ENCODE measurements at regions not wholly inside any gene's neighbourhood (a gene's known extent, or its start where the extent isn't known, plus 50 kb on each side); places are given as distances from the start of the nearest gene placed in this dataset.

DNA sequence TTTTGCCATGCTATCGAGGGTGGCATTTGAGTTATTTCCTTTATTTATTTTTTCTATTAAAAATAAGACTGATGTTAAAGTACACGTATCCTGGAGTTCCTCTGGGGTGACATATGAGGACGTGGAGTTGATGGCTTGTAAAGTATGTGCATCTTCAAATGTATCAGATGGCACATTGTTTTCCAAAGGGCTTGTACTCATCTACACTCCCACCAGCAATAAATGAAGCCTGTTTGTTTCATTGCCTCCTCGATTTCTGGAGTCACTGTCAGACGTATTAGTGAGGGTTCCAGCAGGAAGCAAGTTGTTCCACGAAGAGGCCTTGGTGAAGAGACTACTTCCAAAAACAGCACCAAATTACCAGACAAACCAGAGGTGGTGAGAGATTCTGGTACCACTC lies 423.9 kb downstream of the NPHP4 start:
- Histone ChIP-seq H3K9me3 (ENCODE audit: insufficient read depth, low read depth, low read length) (peaks cover 10% of the 10 kb centered on the region), H3K4me3 (ENCODE audit: low read length) (no peak overlapping the region), H3K27ac (ENCODE audit: low read length) (no peak overlapping the region), H3K9ac (ENCODE audit: low read depth, low read length) (no peak overlapping the region), H3K4me1 (ENCODE audit: insufficient read depth, low read length) (no peaks in the 10 kb centered on the region), H3K36me3 (ENCODE audit: insufficient read depth, low read depth, low read length) (no peaks in the 10 kb centered on the region), H3K27me3 (ENCODE audit: insufficient read depth, low read length) (no peaks in the 10 kb centered on the region)

DNA sequence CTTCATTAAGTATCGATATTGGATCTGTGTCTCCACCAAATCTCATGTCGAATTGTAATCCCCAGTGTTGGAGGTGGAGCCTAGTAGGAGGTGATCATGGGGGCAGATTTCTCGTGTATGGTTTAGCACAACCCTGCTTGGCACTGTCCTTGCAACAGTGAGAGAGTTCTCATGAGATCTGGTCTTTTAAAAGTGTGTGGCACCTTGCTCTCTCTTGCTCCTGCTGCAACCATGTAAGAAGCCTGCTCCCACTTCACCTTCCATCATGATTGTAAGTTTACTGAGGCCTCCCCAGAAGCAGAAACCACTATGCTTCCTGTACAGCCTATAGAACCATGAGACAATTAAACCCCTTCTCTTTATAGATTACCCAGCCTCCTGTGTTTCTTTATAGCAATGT lies 424.4 kb downstream of the NPHP4 start:
- Histone ChIP-seq H3K4me1 (ENCODE audit: insufficient read depth, low read length) (no peaks in the 10 kb centered on the region), H3K4me3 (ENCODE audit: low read length) (no peak overlapping the region), H3K9ac (ENCODE audit: low read depth, low read length) (no peak overlapping the region), H3K36me3 (ENCODE audit: insufficient read depth, low read depth, low read length) (no peaks in the 10 kb centered on the region), H3K27me3 (ENCODE audit: insufficient read depth, low read length) (no peaks in the 10 kb centered on the region), H3K9me3 (ENCODE audit: insufficient read depth, low read depth, low read length) (peaks cover 10% of the 10 kb centered on the region), H3K27ac (ENCODE audit: low read length) (no peak overlapping the region)

DNA sequence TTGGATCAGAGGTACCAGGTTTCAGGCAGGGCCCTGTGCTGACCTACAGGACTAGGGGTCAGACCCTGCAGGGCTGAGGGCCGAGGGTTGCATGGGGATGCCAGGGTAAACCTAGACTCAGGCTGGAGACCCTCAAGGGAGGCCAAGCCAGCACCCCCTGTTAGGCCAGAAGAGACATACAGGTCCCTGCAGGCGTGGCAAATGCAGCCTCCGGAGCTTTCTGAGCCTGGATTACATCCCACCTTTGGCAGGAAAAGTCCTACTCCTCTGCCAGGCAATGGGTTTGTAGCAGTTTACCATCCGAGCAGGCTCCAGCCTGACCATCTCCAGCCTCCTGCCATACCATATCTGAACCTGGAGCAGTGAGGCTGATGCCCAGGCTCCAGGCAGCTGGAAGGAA lies 425.3 kb downstream of the NPHP4 start:
- no peak overlapping the region for H3K9ac ChIP-seq (ENCODE audit: low read depth, low read length)
- peaks cover 10% of the 10 kb centered on the region for H3K9me3 ChIP-seq (ENCODE audit: insufficient read depth, low read depth, low read length)
- H3K27ac ChIP-seq (ENCODE audit: low read length) = no peak overlapping the region
- no peaks in the 10 kb centered on the region for H3K36me3 ChIP-seq (ENCODE audit: insufficient read depth, low read depth, low read length)
- no peaks in the 10 kb centered on the region for H3K27me3 ChIP-seq (ENCODE audit: insufficient read depth, low read length)
- no peaks in the 10 kb centered on the region for H3K4me1 ChIP-seq (ENCODE audit: insufficient read depth, low read length)
- H3K4me3 ChIP-seq (ENCODE audit: low read length) = no peak overlapping the region

DNA sequence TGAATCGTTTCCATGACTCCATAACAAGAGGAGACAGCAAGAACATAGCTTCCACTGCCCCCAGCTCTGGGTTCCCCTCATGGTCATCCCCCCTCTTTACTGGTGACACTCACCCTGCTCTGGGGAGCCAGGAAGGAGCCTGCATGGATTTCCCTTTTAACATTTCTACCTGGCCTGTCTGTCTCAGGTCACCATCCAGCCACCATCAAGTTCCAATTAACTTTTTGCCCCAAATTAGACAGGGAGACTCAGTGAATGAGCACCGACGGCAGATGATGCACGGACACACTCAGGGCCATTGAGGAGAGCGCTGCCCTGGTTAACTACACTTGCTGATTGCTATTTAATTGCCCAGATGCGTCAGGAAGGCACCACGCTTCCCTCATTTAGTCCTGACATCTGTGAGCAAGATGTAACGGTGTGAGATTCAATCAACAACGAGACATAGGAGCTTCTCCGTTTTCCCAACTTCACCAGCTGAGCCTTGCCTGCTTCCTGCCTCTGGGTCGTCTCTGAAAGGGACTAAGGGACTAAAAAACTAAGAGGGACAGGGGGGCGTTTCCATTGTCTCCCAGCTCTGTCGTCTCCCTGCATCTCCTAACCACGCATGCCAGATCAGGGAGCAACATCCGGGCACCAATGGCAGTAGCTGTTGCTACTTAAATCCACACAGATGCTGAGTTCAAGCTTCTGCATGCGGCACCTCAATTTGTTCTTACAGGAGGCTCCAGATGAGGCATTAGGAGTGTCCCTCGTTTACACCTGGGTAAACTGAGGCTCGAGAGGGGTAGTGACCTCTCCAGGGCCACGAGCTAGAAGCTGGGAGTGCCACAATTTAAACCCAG lies 426.7 kb downstream of the NPHP4 start:
- Histone ChIP-seq H3K36me3 (ENCODE audit: insufficient read depth, low read depth, low read length) (no peaks in the 10 kb centered on the region), H3K4me1 (ENCODE audit: insufficient read depth, low read length) (no peaks in the 10 kb centered on the region), H3K27ac (ENCODE audit: low read length) (no peak overlapping the region), H3K9ac (ENCODE audit: low read depth, low read length) (no peak overlapping the region), H3K27me3 (ENCODE audit: insufficient read depth, low read length) (no peaks in the 10 kb centered on the region), H3K4me3 (ENCODE audit: low read length) (no peak overlapping the region), H3K9me3 (ENCODE audit: insufficient read depth, low read depth, low read length) (peaks cover 5% of the 10 kb centered on the region)

DNA sequence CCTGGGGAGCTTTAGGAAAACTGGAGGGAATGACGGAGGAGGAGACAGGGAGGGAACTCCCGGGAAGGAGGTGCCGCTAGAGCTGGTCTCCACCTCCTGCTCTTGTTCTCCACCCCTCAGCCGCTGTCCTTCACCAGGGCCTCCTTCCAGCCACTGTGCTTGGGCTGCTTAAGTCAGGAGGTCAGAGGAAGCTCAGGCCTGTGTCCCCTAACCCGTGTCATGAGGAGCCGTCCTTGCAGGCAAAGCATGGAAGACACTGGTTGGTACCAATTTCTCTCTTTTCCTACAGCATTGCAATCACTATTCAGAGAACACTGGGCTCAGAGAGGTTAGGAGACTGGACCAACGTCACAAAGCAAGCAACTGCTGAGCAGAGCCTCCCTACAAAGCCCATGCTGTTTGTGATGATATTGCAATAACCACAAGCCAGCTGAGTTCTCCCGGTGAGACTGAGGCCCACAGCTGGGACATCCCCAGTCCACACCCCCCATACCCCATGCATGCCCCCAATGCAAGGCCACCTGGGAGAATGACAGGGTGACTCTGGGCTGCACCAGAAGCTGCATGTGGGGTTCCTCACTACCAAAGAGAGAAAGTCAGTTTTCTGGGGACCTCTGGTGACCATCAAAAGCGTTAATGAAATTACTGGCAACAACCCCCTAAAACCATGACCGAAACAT lies 427.5 kb downstream of the NPHP4 start:
- H3K36me3 ChIP-seq (ENCODE audit: insufficient read depth, low read depth, low read length) = no peaks in the 10 kb centered on the region
- H3K27ac ChIP-seq (ENCODE audit: low read length) = no peak overlapping the region
- no peak overlapping the region for H3K4me3 ChIP-seq (ENCODE audit: low read length)
- no peak overlapping the region for H3K9ac ChIP-seq (ENCODE audit: low read depth, low read length)
- H3K27me3 ChIP-seq (ENCODE audit: insufficient read depth, low read length) = no peaks in the 10 kb centered on the region
- H3K4me1 ChIP-seq (ENCODE audit: insufficient read depth, low read length) = no peaks in the 10 kb centered on the region
- H3K9me3 ChIP-seq (ENCODE audit: insufficient read depth, low read depth, low read length) = peaks cover 9% of the 10 kb centered on the region; the same call in 1 of the 2 replicates

DNA sequence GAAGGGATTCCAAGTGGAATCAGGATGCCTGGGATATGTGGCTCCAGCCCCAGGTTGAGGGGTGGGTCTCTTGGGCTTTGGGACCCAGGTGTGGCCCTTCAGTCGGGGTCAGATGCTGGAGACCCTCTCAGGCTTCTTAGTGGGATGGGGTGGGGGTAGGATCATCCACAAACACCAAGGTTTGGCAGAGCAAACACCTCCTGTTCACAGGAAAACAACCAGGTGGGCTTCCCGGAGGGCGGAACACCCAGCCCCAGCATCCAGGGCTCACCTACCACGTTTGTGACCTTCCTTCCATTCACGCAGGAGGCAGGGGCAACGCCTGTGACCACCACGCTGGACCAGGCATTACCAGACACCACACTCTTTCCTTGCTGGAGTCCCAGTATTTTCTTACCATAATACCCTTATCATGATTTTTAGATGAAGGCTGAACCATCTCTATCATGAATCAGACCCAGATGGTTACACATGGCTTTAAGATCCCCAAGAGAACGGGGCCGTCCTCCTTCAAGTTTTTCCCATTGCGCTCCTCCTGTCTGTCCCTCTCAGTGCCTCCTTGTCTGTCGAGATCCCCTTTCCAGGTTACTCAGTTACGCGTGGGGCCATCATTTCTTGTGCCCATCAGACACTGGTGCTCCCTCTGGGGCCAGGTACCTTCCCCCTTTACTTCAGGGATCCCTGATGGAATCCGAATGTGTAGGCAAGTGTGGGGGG lies 428.2 kb downstream of the NPHP4 start:
- Histone ChIP-seq H3K27me3 (ENCODE audit: insufficient read depth, low read length) (no peaks in the 10 kb centered on the region), H3K9me3 (ENCODE audit: insufficient read depth, low read depth, low read length) (peaks cover 7% of the 10 kb centered on the region; the same call in 1 of the 2 replicates), H3K4me1 (ENCODE audit: insufficient read depth, low read length) (no peaks in the 10 kb centered on the region), H3K36me3 (ENCODE audit: insufficient read depth, low read depth, low read length) (no peaks in the 10 kb centered on the region), H3K4me3 (ENCODE audit: low read length) (no peak overlapping the region), H3K9ac (ENCODE audit: low read depth, low read length) (no peak overlapping the region), H3K27ac (ENCODE audit: low read length) (no peak overlapping the region)

DNA sequence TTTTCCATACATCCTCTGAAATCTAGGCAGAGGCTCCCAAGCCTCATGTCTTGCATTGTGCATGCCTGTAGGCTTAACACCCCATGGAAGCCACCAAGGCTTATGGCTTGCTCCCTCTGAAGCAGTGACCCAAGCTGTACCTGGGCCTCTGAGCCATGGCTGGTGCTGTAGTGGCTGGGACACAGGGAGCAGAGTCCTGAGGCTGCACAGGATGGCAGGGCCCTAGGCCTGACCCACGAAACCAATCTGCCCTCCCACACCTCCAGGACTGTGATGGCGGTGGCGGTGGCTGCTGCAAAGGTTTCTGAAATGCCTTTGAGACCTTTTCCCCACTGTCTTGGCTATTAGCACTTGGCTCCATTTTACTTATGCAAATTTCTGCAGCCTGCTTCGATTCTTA lies 429.5 kb downstream of the NPHP4 start:
- no peak overlapping the region for H3K4me3 ChIP-seq (ENCODE audit: low read length)
- H3K4me1 ChIP-seq (ENCODE audit: insufficient read depth, low read length) = no peaks in the 10 kb centered on the region
- peaks cover 11% of the 10 kb centered on the region; the same call in 1 of the 2 replicates for H3K9me3 ChIP-seq (ENCODE audit: insufficient read depth, low read depth, low read length)
- no peak overlapping the region for H3K9ac ChIP-seq (ENCODE audit: low read depth, low read length)
- no peaks in the 10 kb centered on the region for H3K27me3 ChIP-seq (ENCODE audit: insufficient read depth, low read length)
- no peaks in the 10 kb centered on the region for H3K36me3 ChIP-seq (ENCODE audit: insufficient read depth, low read depth, low read length)
- H3K27ac ChIP-seq (ENCODE audit: low read length) = no peak overlapping the region

DNA sequence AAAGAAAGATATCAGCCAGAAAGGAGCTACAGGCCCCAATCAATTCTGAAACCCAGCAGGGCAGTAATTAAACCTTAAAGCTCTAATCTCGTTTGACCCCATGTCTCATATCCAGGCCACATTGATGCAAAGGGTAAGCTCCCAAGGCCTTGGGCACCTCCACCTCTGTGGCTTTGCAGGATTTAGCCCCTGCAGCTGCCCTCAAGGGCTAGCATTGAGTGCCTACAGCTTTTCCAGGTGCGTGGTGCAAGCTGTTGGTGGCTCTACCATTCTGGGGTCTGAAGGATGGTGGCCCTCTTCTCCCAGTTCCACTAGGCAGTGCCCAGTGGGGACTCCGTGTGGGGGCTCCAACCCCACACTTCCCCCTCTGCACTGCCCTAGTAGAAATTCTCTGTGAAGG lies 429.9 kb downstream of the NPHP4 start:
- no peaks in the 10 kb centered on the region for H3K4me1 ChIP-seq (ENCODE audit: insufficient read depth, low read length)
- no peaks in the 10 kb centered on the region for H3K36me3 ChIP-seq (ENCODE audit: insufficient read depth, low read depth, low read length)
- H3K27ac ChIP-seq (ENCODE audit: low read length) = no peak overlapping the region
- H3K9me3 ChIP-seq (ENCODE audit: insufficient read depth, low read depth, low read length) = peaks cover 11% of the 10 kb centered on the region; the same call in 1 of the 2 replicates
- H3K9ac ChIP-seq (ENCODE audit: low read depth, low read length) = no peak overlapping the region
- no peak overlapping the region for H3K4me3 ChIP-seq (ENCODE audit: low read length)
- H3K27me3 ChIP-seq (ENCODE audit: insufficient read depth, low read length) = no peaks in the 10 kb centered on the region

DNA sequence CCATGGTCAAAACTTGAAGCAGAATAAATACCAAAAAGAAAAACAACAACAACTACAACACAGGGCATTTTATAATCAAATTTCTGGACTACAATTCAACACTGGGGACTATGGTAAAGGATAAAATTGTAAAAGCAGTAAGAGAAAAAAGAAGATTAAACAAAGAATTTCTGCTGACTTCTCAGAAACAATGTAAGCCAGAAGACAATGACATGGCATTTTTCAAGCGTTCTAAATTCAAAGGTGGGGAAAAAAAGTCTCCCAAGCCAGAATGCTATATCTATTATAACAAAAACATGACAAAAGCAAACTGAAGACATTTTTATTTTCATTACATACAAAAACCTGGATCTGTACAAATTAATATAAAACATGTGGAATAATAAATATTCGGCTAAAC lies 433.1 kb downstream of the NPHP4 start:
- Histone ChIP-seq H3K9me3 (ENCODE audit: insufficient read depth, low read depth, low read length) (peaks cover 11% of the 10 kb centered on the region; the same call in 1 of the 2 replicates), H3K27ac (ENCODE audit: low read length) (no peak overlapping the region), H3K9ac (ENCODE audit: low read depth, low read length) (no peak overlapping the region), H3K4me3 (ENCODE audit: low read length) (no peak overlapping the region), H3K36me3 (ENCODE audit: insufficient read depth, low read depth, low read length) (no peaks in the 10 kb centered on the region), H3K4me1 (ENCODE audit: insufficient read depth, low read length) (no peaks in the 10 kb centered on the region), H3K27me3 (ENCODE audit: insufficient read depth, low read length) (no peaks in the 10 kb centered on the region)

DNA sequence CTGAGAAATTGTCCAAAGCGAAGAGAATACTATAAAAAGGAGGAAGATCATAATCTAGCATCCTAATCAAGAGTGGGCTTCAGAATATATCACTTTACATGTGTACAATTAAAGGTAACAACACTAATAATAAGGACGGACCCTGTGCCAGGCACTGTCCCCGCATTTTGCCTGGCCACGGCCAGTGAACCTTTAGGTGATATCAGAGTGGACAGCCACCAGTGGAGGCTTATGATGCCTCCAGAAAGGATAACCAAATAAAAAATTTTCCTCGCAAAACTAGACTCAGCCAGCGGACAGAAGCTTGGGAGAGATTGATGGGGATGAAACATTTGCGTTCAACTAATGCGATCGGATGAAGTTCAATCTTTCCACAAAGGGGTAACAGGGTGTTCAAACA lies 436.4 kb downstream of the NPHP4 start:
- H3K4me3 ChIP-seq (ENCODE audit: low read length) = no peak overlapping the region
- no peaks in the 10 kb centered on the region for H3K4me1 ChIP-seq (ENCODE audit: insufficient read depth, low read length)
- no peak overlapping the region for H3K9ac ChIP-seq (ENCODE audit: low read depth, low read length)
- H3K27me3 ChIP-seq (ENCODE audit: insufficient read depth, low read length) = no peaks in the 10 kb centered on the region
- peaks cover 11% of the 10 kb centered on the region; the same call in 1 of the 2 replicates for H3K9me3 ChIP-seq (ENCODE audit: insufficient read depth, low read depth, low read length)
- H3K36me3 ChIP-seq (ENCODE audit: insufficient read depth, low read depth, low read length) = no peaks in the 10 kb centered on the region
- H3K27ac ChIP-seq (ENCODE audit: low read length) = no peak overlapping the region

DNA sequence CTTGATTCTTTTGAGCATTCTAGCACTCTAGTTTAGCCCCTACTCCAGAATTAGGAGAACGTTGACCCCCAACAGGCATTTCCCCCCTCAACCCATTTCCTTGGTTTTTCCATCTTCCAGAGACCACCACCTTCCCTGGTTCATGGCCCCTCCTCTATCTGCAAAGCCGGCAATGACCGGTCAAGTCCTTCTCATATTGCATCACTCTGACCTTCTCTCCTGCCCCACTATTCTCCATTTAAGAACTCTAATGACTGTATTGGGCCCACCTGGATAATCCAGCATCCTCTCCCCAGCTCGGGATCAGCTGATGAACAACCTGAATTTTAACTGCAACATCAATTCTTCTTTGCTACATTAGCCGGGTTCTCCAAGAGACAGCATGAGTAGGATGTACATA lies 437.4 kb downstream of the NPHP4 start:
- Histone ChIP-seq H3K36me3 (ENCODE audit: insufficient read depth, low read depth, low read length) (no peaks in the 10 kb centered on the region), H3K27me3 (ENCODE audit: insufficient read depth, low read length) (no peaks in the 10 kb centered on the region), H3K9ac (ENCODE audit: low read depth, low read length) (no peak overlapping the region), H3K4me3 (ENCODE audit: low read length) (no peak overlapping the region), H3K9me3 (ENCODE audit: insufficient read depth, low read depth, low read length) (peaks cover 7% of the 10 kb centered on the region; the same call in 1 of the 2 replicates), H3K4me1 (ENCODE audit: insufficient read depth, low read length) (no peaks in the 10 kb centered on the region), H3K27ac (ENCODE audit: low read length) (no peak overlapping the region)

Measured in iPS-20b (cell line).